GM23338 (cell line): ENCODE measurements at regions not wholly inside any gene's neighbourhood (a gene's known extent, or its start where the extent isn't known, plus 50 kb on each side); places are given as distances from the start of the nearest gene placed in this dataset.

ENCODE experiments used
- ATAC-seq: fragments of 200-7000 bp; cut with Tn5 transposase; 3 replicates; pipeline ENCODE4 v1.9.1; 2020
- DNase-seq: peaks from one replicate; pipeline ENCODE4 v3.0.0-alpha.2; 2015; ENCODE audit warnings: low spot score
- H2AFZ ChIP-seq: fragments of 200-600 bp; sonication (generic); 2 replicates; pipeline ENCODE4 v1.8.0; 2016; ENCODE audit warnings: antibody characterized with exemption, mild to moderate bottlenecking, moderate library complexity
- H3F3A ChIP-seq: fragments of 200-600 bp; sonication (generic); replicated peaks from 2 replicates; pipeline ENCODE4 v1.8.0; 2017; ENCODE audit warnings: antibody characterized with exemption, mixed run types, low read depth
- H3K27ac ChIP-seq: fragments of 200-600 bp; sonication (generic); 2 replicates; pipeline ENCODE4 v1.6.1; 2016; ENCODE audit warnings: low read depth
- H3K27me3 ChIP-seq: fragments of 200-600 bp; sonication (generic); 2 replicates; pipeline ENCODE4 v1.8.0; 2016; ENCODE audit warnings: mild to moderate bottlenecking, mixed run types, moderate library complexity; ENCODE audit not compliant: insufficient read depth
- H3K36me3 ChIP-seq: fragments of 200-600 bp; sonication (generic); 2 replicates; pipeline ENCODE4 v1.8.0; 2016; ENCODE audit warnings: mild to moderate bottlenecking; ENCODE audit not compliant: insufficient read depth
- H3K4me1 ChIP-seq: fragments of 200-600 bp; sonication (generic); 2 replicates; pipeline ENCODE4 v1.8.0; 2016; ENCODE audit warnings: mild to moderate bottlenecking, moderate library complexity; ENCODE audit not compliant: insufficient read depth
- H3K4me2 ChIP-seq: fragments of 200-600 bp; sonication (generic); 2 replicates; pipeline ENCODE4 v1.7.1; 2017; ENCODE audit warnings: mixed run types
- H3K4me3 ChIP-seq: fragments of 200-600 bp; sonication (generic); 2 replicates; pipeline ENCODE4 v1.6.1; 2016; ENCODE audit warnings: mixed run types
- H3K79me2 ChIP-seq: fragments of 200-600 bp; sonication (generic); replicated peaks from 2 replicates; pipeline ENCODE4 v1.8.0; 2017; ENCODE audit warnings: mild to moderate bottlenecking; ENCODE audit not compliant: insufficient read depth
- H3K9me2 ChIP-seq: fragments of 200-600 bp; sonication (generic); 2 replicates; pipeline ENCODE4 v1.8.0; 2017; ENCODE audit not compliant: insufficient read depth
- H4K20me1 ChIP-seq: fragments of 200-600 bp; sonication (generic); replicated peaks from 2 replicates; pipeline ENCODE4 v1.8.0; 2017; ENCODE audit warnings: mild to moderate bottlenecking; ENCODE audit not compliant: insufficient read depth
- H3K27ac Mint-ChIP-seq: 2 replicates; pipeline ENCODE4 v1.8.0; 2020; ENCODE audit warnings: inconsistent platforms, mild to moderate bottlenecking, moderate library complexity, mixed read lengths
- H3K27me3 Mint-ChIP-seq: 3 replicates; pipeline ENCODE4 v1.8.0; 2022; ENCODE audit warnings: low read depth, mild to moderate bottlenecking, moderate library complexity, mixed read lengths, inconsistent platforms; ENCODE audit not compliant: insufficient read depth, poor library complexity
- H3K36me3 Mint-ChIP-seq: 3 replicates; pipeline ENCODE4 v1.8.0; 2021; ENCODE audit warnings: low read depth, mild to moderate bottlenecking, inconsistent platforms, moderate library complexity, mixed read lengths
- H3K4me1 Mint-ChIP-seq: 3 replicates; pipeline ENCODE4 v1.8.0; 2020; ENCODE audit warnings: mild to moderate bottlenecking, inconsistent platforms, mixed read lengths
- H3K4me3 Mint-ChIP-seq: 3 replicates; pipeline ENCODE4 v1.8.0; 2021; ENCODE audit warnings: moderate library complexity, mild to moderate bottlenecking, inconsistent platforms, mixed read lengths
- H3K9me3 Mint-ChIP-seq: 3 replicates; pipeline ENCODE4 v1.8.0; 2020; ENCODE audit warnings: moderate library complexity, mild to moderate bottlenecking, inconsistent platforms, mixed read lengths
- CREB1 ChIP-seq: fragments of 250-450 bp; sonication (Bioruptor Pico); IDR thresholded peaks from 2 replicates; pipeline ENCODE4 v1.5.0; 2020; ENCODE audit warnings: low read depth, mild to moderate bottlenecking, moderate library complexity
- CTCF ChIP-seq, 2 experiments: fragments of 200-600 bp in 1 of 2; sonication (generic) in 1 of 2; conservative IDR thresholded peaks; 2 replicates each; pipeline versions ENCODE4 v1.5.1 to v1.6.1; 2016 to 2017; ENCODE audit warnings: antibody characterized with exemption in 2 of 2, low read depth in 2 of 2, mild to moderate bottlenecking in 2 of 2, moderate library complexity in 1 of 2
- EZH2 ChIP-seq: fragments of 200-600 bp; sonication (generic); IDR thresholded peaks from one replicate; pipeline ENCODE4 v1.8.0; 2017; ENCODE audit warnings: antibody characterized with exemption, mild to moderate bottlenecking, low read depth; ENCODE audit not compliant: unreplicated experiment
- EZH2phosphoT487 ChIP-seq: fragments of 200-600 bp; sonication (generic); IDR thresholded peaks from one replicate; pipeline ENCODE4 v1.8.1; 2018; ENCODE audit warnings: antibody characterized with exemption; ENCODE audit not compliant: unreplicated experiment
- JUNB ChIP-seq: IDR thresholded peaks from one replicate; pipeline ENCODE4 v1.6.1; 2016; ENCODE audit warnings: antibody characterized with exemption; ENCODE audit not compliant: unreplicated experiment
- POLR2AphosphoS5 ChIP-seq: IDR thresholded peaks from 2 replicates; pipeline ENCODE4 v1.6.1; 2016; ENCODE audit warnings: antibody characterized with exemption, low read depth
- STAT1 ChIP-seq: IDR thresholded peaks from one replicate; pipeline ENCODE4 v1.6.1; 2016; ENCODE audit warnings: antibody characterized with exemption; ENCODE audit not compliant: unreplicated experiment
- ZNF331 ChIP-seq: fragments of 250-450 bp; sonication (Bioruptor Pico); IDR thresholded peaks from 2 replicates; pipeline ENCODE4 v1.5.0; 2020; ENCODE audit warnings: low read depth, mild to moderate bottlenecking, moderate library complexity
- ZNF462 ChIP-seq: fragments of 250-450 bp; sonication (Bioruptor Pico); IDR thresholded peaks from 2 replicates; pipeline ENCODE4 v1.5.0; 2020; ENCODE audit warnings: mild to moderate bottlenecking, moderate library complexity
- TF ChIP-seq, protein P1 (sequence below): IDR thresholded peaks from one replicate; pipeline ENCODE4 v1.6.1; 2018; ENCODE audit warnings: antibody characterized with exemption; ENCODE audit not compliant: unreplicated experiment

DNA sequence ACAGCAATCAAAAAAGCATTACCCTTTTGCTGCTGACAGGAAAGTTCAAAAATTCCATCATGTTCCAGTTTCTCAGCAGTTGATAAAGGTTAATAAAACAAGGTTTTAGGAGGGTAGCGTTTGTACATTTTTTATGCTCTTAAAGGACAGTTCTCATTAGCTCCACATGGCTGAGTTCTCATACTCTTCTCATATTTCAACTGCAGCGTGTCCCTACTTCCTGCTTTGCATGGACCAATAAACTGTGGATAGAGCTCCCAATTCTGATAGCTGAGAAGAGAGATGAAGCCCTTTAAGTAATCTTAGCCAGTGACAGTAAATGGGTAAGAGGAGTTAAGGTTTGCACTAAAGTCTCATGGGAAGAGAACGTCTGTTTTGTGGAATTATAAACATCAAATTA, 53.5 kb downstream of the SPANXA2 start:
- Mint-ChIP-seq H3K4me3 (no peak overlapping the region), H3K9me3 (no peaks in the 10 kb centered on the region), H3K36me3 (no peaks in the 10 kb centered on the region), H3K4me1 (peaks cover 6% of the 10 kb centered on the region; the same call in 1 of the 3 replicates), H3K27ac (no peak overlapping the region), H3K27me3 (no peaks in the 10 kb centered on the region)
- no peaks in the 10 kb centered on the region for H4K20me1 ChIP-seq
- H3F3A ChIP-seq: no peaks in the 10 kb centered on the region
- H3K4me1 ChIP-seq: no peaks in the 10 kb centered on the region; the same call in 1 of the 2 replicates
- H3K36me3 ChIP-seq: no peaks in the 10 kb centered on the region
- H3K27ac ChIP-seq: no peak overlapping the region
- H3K4me2 ChIP-seq: no peak overlapping the region
- H2AFZ ChIP-seq: peak overlapping the region; percentile 6; the same call in 1 of the 2 replicates
- ATAC-seq (no peak), DNase-seq (peak; percentile 4)
- no peaks in the 10 kb centered on the region for H3K9me2 ChIP-seq
- H3K27me3 ChIP-seq: no peaks in the 10 kb centered on the region
- TF ChIP-seq CREB1 (CRISPR knock-in tag): no peak
- no peak for TF ChIP-seq ZNF331
- TF ChIP-seq, protein P1, sequence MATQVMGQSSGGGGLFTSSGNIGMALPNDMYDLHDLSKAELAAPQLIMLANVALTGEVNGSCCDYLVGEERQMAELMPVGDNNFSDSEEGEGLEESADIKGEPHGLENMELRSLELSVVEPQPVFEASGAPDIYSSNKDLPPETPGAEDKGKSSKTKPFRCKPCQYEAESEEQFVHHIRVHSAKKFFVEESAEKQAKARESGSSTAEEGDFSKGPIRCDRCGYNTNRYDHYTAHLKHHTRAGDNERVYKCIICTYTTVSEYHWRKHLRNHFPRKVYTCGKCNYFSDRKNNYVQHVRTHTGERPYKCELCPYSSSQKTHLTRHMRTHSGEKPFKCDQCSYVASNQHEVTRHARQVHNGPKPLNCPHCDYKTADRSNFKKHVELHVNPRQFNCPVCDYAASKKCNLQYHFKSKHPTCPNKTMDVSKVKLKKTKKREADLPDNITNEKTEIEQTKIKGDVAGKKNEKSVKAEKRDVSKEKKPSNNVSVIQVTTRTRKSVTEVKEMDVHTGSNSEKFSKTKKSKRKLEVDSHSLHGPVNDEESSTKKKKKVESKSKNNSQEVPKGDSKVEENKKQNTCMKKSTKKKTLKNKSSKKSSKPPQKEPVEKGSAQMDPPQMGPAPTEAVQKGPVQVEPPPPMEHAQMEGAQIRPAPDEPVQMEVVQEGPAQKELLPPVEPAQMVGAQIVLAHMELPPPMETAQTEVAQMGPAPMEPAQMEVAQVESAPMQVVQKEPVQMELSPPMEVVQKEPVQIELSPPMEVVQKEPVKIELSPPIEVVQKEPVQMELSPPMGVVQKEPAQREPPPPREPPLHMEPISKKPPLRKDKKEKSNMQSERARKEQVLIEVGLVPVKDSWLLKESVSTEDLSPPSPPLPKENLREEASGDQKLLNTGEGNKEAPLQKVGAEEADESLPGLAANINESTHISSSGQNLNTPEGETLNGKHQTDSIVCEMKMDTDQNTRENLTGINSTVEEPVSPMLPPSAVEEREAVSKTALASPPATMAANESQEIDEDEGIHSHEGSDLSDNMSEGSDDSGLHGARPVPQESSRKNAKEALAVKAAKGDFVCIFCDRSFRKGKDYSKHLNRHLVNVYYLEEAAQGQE: no peak
- no peak for TF ChIP-seq POLR2AphosphoS5
- TF ChIP-seq CTCF (conservative IDR thresholded peaks at IDR 0.05; ENCODE audit: low read depth in 2 of 2): no peak
- no peak for TF ChIP-seq STAT1
- no peak for TF ChIP-seq JUNB
- TF ChIP-seq EZH2phosphoT487: no peak
- TF ChIP-seq ZNF462: no peak
- no peak for TF ChIP-seq EZH2
- H3K4me3 ChIP-seq: no peak overlapping the region
- H3K79me2 ChIP-seq: no peaks in the 10 kb centered on the region
